LNCAP (cell line): ENCODE measurements at regions not wholly inside any gene's neighbourhood (a gene's known extent, or its start where the extent isn't known, plus 50 kb on each side); places are given as distances from the start of the nearest gene placed in this dataset.

Source experiments
- TF ChIP-seq, protein P1 (sequence below): fragments of 450-650 bp; IDR thresholded peaks from 2 replicates; pipeline ENCODE4 v1.5.1; 2017; ENCODE audit warnings: mild to moderate bottlenecking

DNA sequence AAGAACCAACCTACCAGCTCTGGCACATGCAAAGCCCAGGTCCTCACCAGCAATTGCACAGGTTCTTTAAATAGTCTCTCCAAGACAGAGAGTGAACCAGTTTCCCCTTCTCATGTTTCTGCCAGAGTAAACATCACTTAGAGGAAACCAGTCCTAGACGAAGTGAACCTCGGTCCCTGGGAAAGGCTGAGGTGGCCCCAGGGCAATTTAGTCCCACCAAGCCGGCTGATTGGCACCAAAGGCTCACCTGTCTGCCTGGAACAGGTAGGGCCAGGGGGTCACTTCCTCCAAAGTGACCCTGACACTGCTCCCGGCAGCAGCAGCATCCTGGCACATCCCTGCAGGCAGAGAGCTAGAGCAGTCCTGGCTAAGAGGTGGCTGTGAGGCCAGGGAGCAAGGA lies 122.9 kb upstream of the ZNF507 start:
- TF ChIP-seq, protein P1, sequence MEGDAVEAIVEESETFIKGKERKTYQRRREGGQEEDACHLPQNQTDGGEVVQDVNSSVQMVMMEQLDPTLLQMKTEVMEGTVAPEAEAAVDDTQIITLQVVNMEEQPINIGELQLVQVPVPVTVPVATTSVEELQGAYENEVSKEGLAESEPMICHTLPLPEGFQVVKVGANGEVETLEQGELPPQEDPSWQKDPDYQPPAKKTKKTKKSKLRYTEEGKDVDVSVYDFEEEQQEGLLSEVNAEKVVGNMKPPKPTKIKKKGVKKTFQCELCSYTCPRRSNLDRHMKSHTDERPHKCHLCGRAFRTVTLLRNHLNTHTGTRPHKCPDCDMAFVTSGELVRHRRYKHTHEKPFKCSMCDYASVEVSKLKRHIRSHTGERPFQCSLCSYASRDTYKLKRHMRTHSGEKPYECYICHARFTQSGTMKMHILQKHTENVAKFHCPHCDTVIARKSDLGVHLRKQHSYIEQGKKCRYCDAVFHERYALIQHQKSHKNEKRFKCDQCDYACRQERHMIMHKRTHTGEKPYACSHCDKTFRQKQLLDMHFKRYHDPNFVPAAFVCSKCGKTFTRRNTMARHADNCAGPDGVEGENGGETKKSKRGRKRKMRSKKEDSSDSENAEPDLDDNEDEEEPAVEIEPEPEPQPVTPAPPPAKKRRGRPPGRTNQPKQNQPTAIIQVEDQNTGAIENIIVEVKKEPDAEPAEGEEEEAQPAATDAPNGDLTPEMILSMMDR = no peak

- TF ChIP-seq, protein P1 = no peak
These were observed 122.3 kb upstream of the ZNF507 start for GRCh38 chr19:32223106-32223505.

- TF ChIP-seq, protein P1 = no peak
These were observed 121.6 kb upstream of the ZNF507 start for GRCh38 chr19:32223595-32224370.

DNA sequence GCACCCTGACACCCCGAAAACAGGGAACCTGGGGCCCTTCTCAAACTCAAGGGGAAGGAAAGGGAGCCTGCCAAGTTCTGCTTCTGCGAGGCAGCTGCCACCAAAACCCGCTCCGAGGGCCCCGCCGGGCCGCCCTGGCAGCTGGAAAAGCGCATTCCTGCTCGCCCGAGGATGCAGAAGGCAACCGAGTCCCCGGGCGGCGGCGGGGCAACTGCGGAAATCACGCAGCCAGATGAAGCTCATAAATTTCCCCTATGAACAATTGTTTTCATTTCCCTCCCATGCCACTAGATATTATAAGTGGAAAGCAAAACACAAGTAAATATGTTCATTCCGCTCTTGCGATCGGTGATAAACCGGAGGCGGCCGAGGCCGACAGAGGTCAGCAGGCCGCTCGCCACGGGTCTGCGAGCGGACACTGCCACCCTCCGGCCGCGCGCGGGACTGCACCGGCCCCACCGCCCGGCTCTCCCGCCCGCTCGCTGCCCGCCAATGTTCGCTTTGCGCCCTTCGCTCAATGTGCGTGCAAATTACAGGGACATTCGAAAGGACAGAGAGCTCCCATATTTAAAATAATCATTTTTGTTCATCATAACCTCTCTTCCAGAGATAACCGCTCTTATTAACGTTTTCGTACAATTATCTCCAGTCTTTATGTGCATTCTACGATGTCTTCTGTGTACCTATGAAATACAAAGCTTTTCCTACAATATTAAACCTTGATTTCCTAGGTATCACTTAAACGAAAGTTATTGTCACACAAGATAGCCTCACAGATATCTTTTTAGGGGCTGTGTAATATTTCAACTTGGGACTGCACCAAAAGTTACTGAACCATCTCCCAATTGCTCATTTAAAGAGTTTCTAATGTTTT lies 120.8 kb upstream of the ZNF507 start:
- TF ChIP-seq, protein P1 = peak; percentile 100

- TF ChIP-seq, protein P1 = no peak
These were observed 117.7 kb upstream of the ZNF507 start for GRCh38 chr19:32227561-32228165.

DNA sequence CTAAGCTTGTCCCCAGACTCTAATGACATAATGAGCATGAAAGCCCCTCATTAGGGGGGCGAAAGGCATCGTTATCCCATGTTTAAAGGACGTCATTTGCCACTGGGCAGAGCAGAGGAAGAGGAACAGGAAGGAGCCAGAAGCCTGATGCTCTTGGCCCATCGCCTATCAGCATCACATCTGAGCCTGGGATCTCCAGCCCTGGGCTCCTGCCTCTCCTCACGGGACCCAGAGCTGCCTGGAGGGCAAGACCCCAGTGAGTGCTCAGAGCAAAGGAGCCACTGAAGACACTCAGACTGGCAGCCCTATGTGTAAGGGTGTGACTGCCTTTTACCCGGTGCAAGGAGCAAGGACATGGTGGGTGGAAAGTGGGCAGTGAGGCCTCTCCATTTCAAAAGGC lies 115.0 kb upstream of the ZNF507 start:
- TF ChIP-seq, protein P1 = no peak

- TF ChIP-seq, protein P1 = no peak
These were observed 114.4 kb upstream of the ZNF507 start for GRCh38 chr19:32231020-32231419.
